Mesendoderm (in vitro differentiated cells): ENCODE measurements at regions not wholly inside any gene's neighbourhood (a gene's known extent, or its start where the extent isn't known, plus 50 kb on each side); places are given as distances from the start of the nearest gene placed in this dataset.

Source experiments
- DNase-seq: peaks from one replicate; pipeline ENCODE4 v3.0.0; 2013
- H2AK5ac ChIP-seq: 2 replicates; pipeline ENCODE4 v1.6.1; 2013; ENCODE audit warnings: low read length, inconsistent platforms
- H2BK120ac ChIP-seq: 2 replicates; pipeline ENCODE4 v1.6.1; 2013; ENCODE audit warnings: low read depth, mild to moderate bottlenecking, low read length, moderate library complexity, mixed read lengths
- H2BK15ac ChIP-seq: replicated peaks from 2 replicates; pipeline ENCODE4 v1.6.1; 2013; ENCODE audit warnings: low read depth, mild to moderate bottlenecking, moderate library complexity
- H2BK5ac ChIP-seq: 2 replicates; pipeline ENCODE4 v1.6.1; 2013; ENCODE audit warnings: low read length, inconsistent platforms
- H3K18ac ChIP-seq: 2 replicates; pipeline ENCODE4 v1.6.1; 2013; ENCODE audit warnings: mild to moderate bottlenecking, low read length, mixed read lengths
- H3K23ac ChIP-seq: one replicate; pipeline ENCODE4 v1.6.1; 2013; ENCODE audit warnings: low read length
- H3K27ac ChIP-seq: 2 replicates; pipeline ENCODE4 v1.5.1; 2013; ENCODE audit warnings: low read depth, mild to moderate bottlenecking, inconsistent platforms, low read length, moderate library complexity
- H3K27me3 ChIP-seq: 2 replicates; pipeline ENCODE4 v1.6.1; 2013; ENCODE audit warnings: low read length, control low read depth, mild to moderate bottlenecking, inconsistent platforms; ENCODE audit not compliant: insufficient read depth, poor library complexity
- H3K36me3 ChIP-seq: 2 replicates; pipeline ENCODE4 v1.6.1; 2013; ENCODE audit warnings: low read length, inconsistent platforms; ENCODE audit not compliant: control insufficient read depth, insufficient read depth
- H3K4ac ChIP-seq: one replicate; pipeline ENCODE4 v1.6.1; 2013; ENCODE audit warnings: low read depth, mild to moderate bottlenecking, low read length, moderate library complexity
- H3K4me1 ChIP-seq: 2 replicates; pipeline ENCODE4 v1.6.1; 2013; ENCODE audit warnings: low read depth, low read length, inconsistent platforms; ENCODE audit not compliant: control insufficient read depth
- H3K4me2 ChIP-seq: 2 replicates; pipeline ENCODE4 v1.6.1; 2013; ENCODE audit warnings: low read length
- H3K4me3 ChIP-seq: 2 replicates; pipeline ENCODE4 v1.5.1; 2013; ENCODE audit warnings: mild to moderate bottlenecking, low read length
- H3K56ac ChIP-seq: one replicate; pipeline ENCODE4 v1.6.1; 2013; ENCODE audit warnings: low read length
- H3K79me1 ChIP-seq: 2 replicates; pipeline ENCODE4 v1.6.1; 2013; ENCODE audit warnings: low read length, inconsistent platforms
- H3K79me2 ChIP-seq: 2 replicates; pipeline ENCODE4 v1.6.1; 2013; ENCODE audit warnings: mild to moderate bottlenecking, low read length; ENCODE audit not compliant: control insufficient read depth, insufficient read depth
- H3K9ac ChIP-seq: 2 replicates; pipeline ENCODE4 v1.6.1; 2013; ENCODE audit warnings: low read length, inconsistent platforms
- H4K5ac ChIP-seq: one replicate; pipeline ENCODE4 v1.6.1; 2013; ENCODE audit warnings: low read length
- H4K8ac ChIP-seq: one replicate; pipeline ENCODE4 v1.6.1; 2013; ENCODE audit warnings: low read depth, mild to moderate bottlenecking, control low read depth, low read length, moderate library complexity
- WGBS: extraction: QIAGEN DNeasy Blood & Tissue Kit; methylation state at CpG from one replicate; pipeline ENCODE4 v1.1.7; 2013; ENCODE audit warnings: low lambda C conversion rate, missing lambda C conversion rate; ENCODE audit not compliant: insufficient coverage; ENCODE audit errors: extremely low coverage; 5-methylcytosine and 5-hydroxymethylcytosine counted together

DNA sequence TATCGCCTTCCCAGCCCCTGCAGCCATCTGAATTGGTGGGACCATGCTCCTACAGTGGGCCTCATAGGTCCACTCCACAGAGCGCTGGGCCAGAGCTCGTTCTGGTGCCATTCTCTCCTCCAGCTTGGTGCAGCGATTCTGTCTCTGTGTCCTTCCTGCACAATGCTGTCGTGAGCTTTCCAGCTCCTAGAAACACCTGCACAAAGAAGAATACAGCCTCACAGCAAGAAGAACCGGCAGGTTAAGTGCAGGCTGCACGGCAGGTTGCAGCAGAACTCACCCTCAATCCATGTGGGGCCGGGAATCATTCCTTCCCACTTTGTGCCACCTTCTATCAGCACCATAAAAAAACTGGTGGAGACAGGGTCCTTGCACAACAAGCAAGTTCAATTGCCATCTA, 101.2 kb upstream of the ENPP6 start:
- no peak overlapping the region for H4K5ac ChIP-seq
- no peak for DNase-seq
- H2BK120ac ChIP-seq: no peak overlapping the region
- H3K36me3 ChIP-seq: no peaks in the 10 kb centered on the region
- no peaks in the 10 kb centered on the region for H3K4me1 ChIP-seq
- H4K8ac ChIP-seq: no peak overlapping the region
- H3K27me3 ChIP-seq: no peaks in the 10 kb centered on the region
- no peak overlapping the region for H2BK15ac ChIP-seq
- no peak overlapping the region for H3K23ac ChIP-seq
- no peak overlapping the region for H3K4me3 ChIP-seq
- no peaks in the 10 kb centered on the region for H3K79me1 ChIP-seq
- no peak overlapping the region for H2AK5ac ChIP-seq
- no peak overlapping the region for H3K18ac ChIP-seq
- H3K56ac ChIP-seq: no peak overlapping the region
- H3K4me2 ChIP-seq: no peak overlapping the region
- no peak overlapping the region for H3K4ac ChIP-seq
- H2BK5ac ChIP-seq: no peak overlapping the region
- WGBS: no CpG with 5 or more reads among the region's 8 CpGs
- H3K79me2 ChIP-seq: no peaks in the 10 kb centered on the region
- no peak overlapping the region for H3K9ac ChIP-seq
- H3K27ac ChIP-seq: no peak overlapping the region

- no peak overlapping the region for H3K23ac ChIP-seq
- no peak overlapping the region for H3K27ac ChIP-seq
- no peaks in the 10 kb centered on the region for H3K27me3 ChIP-seq
- no peak overlapping the region for H3K9ac ChIP-seq
- no peak overlapping the region for H2AK5ac ChIP-seq
- no peak overlapping the region for H3K56ac ChIP-seq
- H3K79me1 ChIP-seq: no peaks in the 10 kb centered on the region
- H3K79me2 ChIP-seq: no peaks in the 10 kb centered on the region
- H3K4me1 ChIP-seq: no peaks in the 10 kb centered on the region
- H3K4me2 ChIP-seq: no peak overlapping the region
- H4K8ac ChIP-seq: no peak overlapping the region
- no peak overlapping the region for H2BK5ac ChIP-seq
- H2BK120ac ChIP-seq: no peak overlapping the region
- no peaks in the 10 kb centered on the region for H3K36me3 ChIP-seq
- no peak overlapping the region for H3K18ac ChIP-seq
- no peak overlapping the region for H3K4me3 ChIP-seq
- H3K4ac ChIP-seq: no peak overlapping the region
- no peak for DNase-seq
- no CpG with 5 or more reads among the region's 14 CpGs for WGBS
- H4K5ac ChIP-seq: no peak overlapping the region
- no peak overlapping the region for H2BK15ac ChIP-seq
These were observed 99.7 kb upstream of the ENPP6 start for GRCh38 chr4:184317234-184317918.

- no peak overlapping the region for H4K5ac ChIP-seq
- H3K36me3 ChIP-seq: no peaks in the 10 kb centered on the region
- H3K27ac ChIP-seq: no peak overlapping the region
- no peak overlapping the region for H4K8ac ChIP-seq
- H3K27me3 ChIP-seq: no peaks in the 10 kb centered on the region
- H3K18ac ChIP-seq: no peak overlapping the region
- DNase-seq: no peak
- H3K4ac ChIP-seq: no peak overlapping the region
- H3K4me1 ChIP-seq: no peaks in the 10 kb centered on the region
- no peak overlapping the region for H2AK5ac ChIP-seq
- no peak overlapping the region for H3K4me2 ChIP-seq
- no peak overlapping the region for H3K56ac ChIP-seq
- no peaks in the 10 kb centered on the region for H3K79me2 ChIP-seq
- no CpG with 5 or more reads among the region's 10 CpGs for WGBS
- no peak overlapping the region for H3K9ac ChIP-seq
- H3K79me1 ChIP-seq: no peaks in the 10 kb centered on the region
- H3K23ac ChIP-seq: no peak overlapping the region
- no peak overlapping the region for H3K4me3 ChIP-seq
- no peak overlapping the region for H2BK120ac ChIP-seq
- H2BK15ac ChIP-seq: no peak overlapping the region
- H2BK5ac ChIP-seq: no peak overlapping the region
These were observed 99.1 kb upstream of the ENPP6 start for GRCh38 chr4:184316821-184317220.

GRCh38 chr4:184315675-184316359, 98.1 kb upstream of the ENPP6 start:
- H2AK5ac ChIP-seq: no peak overlapping the region
- DNase-seq: no peak
- H3K79me1 ChIP-seq: no peaks in the 10 kb centered on the region
- no peak overlapping the region for H3K9ac ChIP-seq
- no peak overlapping the region for H2BK120ac ChIP-seq
- H3K4me1 ChIP-seq: no peaks in the 10 kb centered on the region
- no peaks in the 10 kb centered on the region for H3K36me3 ChIP-seq
- H3K18ac ChIP-seq: no peak overlapping the region
- no peak overlapping the region for H3K27ac ChIP-seq
- H3K4ac ChIP-seq: no peak overlapping the region
- H4K8ac ChIP-seq: no peak overlapping the region
- no peak overlapping the region for H2BK5ac ChIP-seq
- no peaks in the 10 kb centered on the region for H3K79me2 ChIP-seq
- H3K56ac ChIP-seq: no peak overlapping the region
- no peaks in the 10 kb centered on the region for H3K27me3 ChIP-seq
- H3K4me3 ChIP-seq: no peak overlapping the region
- no peak overlapping the region for H2BK15ac ChIP-seq
- no peak overlapping the region for H4K5ac ChIP-seq
- H3K4me2 ChIP-seq: no peak overlapping the region
- WGBS: no CpG with 5 or more reads among the region's 8 CpGs
- H3K23ac ChIP-seq: no peak overlapping the region

- Histone ChIP-seq H2BK15ac (no peak overlapping the region), H3K79me1 (no peaks in the 10 kb centered on the region), H3K4me1 (no peaks in the 10 kb centered on the region), H3K36me3 (no peaks in the 10 kb centered on the region), H3K4me3 (no peak overlapping the region), H3K18ac (no peak overlapping the region), H2BK120ac (no peak overlapping the region), H3K23ac (no peak overlapping the region), H3K79me2 (no peaks in the 10 kb centered on the region), H2AK5ac (no peak overlapping the region), H2BK5ac (no peak overlapping the region), H3K4ac (no peak overlapping the region), H3K4me2 (no peak overlapping the region), H3K27me3 (no peaks in the 10 kb centered on the region), H3K9ac (no peak overlapping the region), H4K8ac (no peak overlapping the region), H4K5ac (no peak overlapping the region), H3K27ac (no peak overlapping the region), H3K56ac (no peak overlapping the region)
- no peak for DNase-seq
- WGBS: no CpG with 5 or more reads among the region's 16 CpGs
These were observed 96.3 kb upstream of the ENPP6 start for GRCh38 chr4:184313702-184314659.
